ENCODE measurements at regions not wholly inside any gene's neighbourhood (a gene's known extent, or its start where the extent isn't known, plus 50 kb on each side); places are given as distances from the start of the nearest gene placed in this dataset.

- TF ChIP-seq CTCF (IDR thresholded peaks at IDR 0.05) = no peak
- no peak for TF ChIP-seq POLR2AphosphoS5 (IDR thresholded peaks at IDR 0.05)
- no peak for TF ChIP-seq EP300 (IDR thresholded peaks at IDR 0.05)
Measured at GRCh38 chr2:180246268-180246667, 239.2 kb upstream of the CWC22 start.
